Superior temporal gyrus (tissue), 1 donor: ENCODE measurements at regions not wholly inside any gene's neighbourhood (a gene's known extent, or its start where the extent isn't known, plus 50 kb on each side); places are given as distances from the start of the nearest gene placed in this dataset.

ENCODE experiments used
- DNase-seq: peaks from one replicate; pipeline ENCODE4 v3.0.0-alpha.2; 2016; ENCODE audit errors: extremely low spot score

DNA sequence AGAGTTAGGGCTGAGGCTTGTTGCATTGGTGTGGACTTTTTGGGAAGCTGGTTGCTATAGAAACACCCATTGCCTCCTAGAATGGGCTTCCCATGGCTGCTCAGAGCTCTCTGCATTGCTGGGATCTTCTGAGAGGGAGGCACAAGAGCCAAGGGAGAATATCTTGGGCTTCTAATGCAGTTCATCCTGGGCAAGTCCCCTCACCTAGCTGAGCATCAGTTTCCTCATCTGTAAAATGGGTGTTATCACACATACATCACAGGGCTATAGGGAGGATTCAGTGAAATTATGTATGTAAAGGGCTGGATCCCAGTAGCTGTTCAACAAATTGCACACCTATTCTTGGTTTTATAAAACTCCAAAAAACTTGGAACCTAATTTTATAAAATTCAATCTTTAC, 106.1 kb upstream of the ALDH1B1 start:
- no peak for DNase-seq

DNA sequence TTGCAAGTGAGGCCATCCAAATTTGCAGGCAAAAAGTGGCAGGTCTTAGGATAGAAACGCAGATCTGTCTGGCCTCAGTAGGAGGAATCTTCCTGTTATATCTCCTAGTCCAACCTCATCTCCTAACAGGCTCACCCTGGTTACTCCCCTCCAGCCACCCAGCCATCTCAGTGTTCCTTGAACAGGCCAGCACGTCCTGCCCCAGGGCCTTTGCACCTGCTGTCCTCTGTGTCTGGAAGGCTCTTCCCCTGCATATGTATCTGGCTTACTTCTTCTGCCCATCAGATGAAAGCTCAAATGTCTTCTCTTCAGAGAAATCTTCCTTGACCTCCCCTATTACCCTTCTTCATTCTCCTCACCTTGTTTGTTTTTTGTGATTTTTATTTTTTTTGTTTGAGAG, 107.3 kb upstream of the ALDH1B1 start:
- no peak for DNase-seq

DNA sequence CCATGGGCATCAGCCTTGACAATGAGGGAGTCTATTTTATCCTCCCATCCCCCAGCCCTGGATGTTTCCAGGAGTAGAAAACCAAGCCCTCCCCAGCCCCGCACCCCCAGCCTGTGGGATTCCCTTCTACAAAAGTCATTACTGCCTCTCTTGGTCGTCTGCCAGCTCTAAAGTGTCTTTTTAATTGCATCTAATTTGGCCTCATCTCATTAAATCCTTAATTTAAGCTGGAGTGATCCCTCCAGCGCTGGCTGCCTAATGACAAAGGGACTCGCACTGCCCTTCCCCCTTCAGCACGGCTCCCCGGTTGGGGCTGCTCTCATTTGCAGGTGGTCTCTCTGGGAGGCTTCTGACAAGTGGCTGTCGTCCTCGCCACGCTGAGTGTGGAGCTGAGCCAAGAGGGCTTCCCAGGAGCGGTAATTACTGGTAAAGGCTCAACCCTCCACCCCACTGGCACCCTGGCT, 107.9 kb upstream of the ALDH1B1 start:
- no peak for DNase-seq

DNA sequence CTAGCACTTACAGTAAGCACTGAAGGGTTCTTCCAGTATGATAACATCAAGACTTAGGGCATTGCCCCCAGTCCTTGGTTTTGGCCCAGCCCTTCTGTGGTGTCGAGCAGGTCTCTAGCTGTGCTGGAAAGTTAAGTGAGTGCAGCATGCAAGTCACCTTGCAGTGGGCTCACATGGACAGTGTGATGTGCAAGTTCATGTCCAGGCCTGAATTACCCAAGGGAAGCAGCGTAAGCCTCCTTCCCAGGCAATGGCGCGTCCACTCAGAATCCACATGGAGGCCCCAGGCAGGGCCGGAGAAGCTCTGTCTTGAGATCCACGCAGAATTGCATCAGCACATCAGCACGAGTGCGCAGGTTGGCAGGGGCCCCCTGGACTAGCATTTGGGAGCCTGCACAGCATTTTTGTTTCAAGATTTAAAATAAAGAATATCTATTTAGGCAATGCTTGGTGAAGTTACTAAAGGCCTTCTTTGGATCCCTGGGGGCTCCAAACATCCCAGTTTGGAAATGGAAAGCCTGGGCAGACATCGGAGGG, 108.4 kb upstream of the ALDH1B1 start:
- no peak for DNase-seq

DNA sequence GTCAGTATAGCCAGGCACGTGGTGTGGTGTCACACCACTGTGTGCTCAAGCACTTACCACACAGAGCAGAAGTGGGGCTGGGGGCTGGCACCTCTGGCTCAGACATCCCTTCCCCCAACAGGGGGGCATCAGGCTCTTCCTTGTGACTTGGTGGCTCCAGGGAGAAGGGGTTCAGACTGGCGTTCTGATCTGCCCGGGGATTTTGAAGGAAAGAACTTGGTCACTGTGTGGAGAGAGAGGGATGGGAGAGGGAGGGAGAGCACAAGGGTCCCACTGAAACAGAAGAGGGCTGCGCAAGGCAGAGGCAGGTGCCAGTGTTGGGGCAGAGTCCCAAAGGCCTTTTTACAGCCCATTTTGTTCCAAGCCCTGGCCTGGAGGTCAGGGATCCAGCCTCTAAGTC, 109.7 kb upstream of the ALDH1B1 start:
- DNase-seq: no peak

DNA sequence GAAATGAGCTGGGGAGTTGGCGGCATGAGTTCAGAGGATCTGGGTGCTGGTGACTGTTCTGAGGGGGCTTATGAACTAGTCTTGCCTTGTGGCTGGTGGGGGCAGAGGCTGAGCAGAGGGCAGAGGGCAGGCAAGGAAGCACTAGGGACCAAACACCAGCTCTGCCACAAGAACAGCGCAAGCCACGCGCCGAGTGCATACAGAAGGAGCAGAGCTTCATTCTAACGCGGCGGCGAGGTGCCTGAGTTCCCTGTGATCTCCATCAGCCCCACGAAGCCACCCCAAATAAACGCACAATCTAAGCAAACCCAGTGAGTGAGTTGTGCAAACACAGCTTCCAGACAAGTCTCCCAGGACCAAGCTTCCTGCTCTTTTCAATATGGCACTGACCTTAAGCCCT, 110.6 kb upstream of the ALDH1B1 start:
- no peak for DNase-seq

DNA sequence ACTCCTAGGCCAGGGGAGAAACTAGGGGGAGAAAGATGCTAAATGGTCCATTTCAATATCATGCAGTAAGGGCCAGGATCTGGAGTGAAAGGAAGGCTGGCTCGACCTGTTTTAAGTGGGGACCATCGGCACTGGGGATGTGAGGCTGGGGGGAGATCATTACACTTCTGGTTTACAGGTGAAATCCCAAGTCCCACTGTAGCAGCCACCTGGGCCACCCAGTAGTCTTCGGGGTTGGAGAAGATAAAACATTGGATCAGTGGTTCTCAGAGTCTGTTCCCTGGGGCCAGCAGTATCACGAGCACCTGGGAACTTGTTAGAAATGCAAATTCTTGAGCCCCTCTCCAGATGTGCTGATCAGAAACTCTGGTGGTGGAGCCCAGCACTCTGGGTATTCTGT, 111.3 kb upstream of the ALDH1B1 start:
- no peak for DNase-seq

DNA sequence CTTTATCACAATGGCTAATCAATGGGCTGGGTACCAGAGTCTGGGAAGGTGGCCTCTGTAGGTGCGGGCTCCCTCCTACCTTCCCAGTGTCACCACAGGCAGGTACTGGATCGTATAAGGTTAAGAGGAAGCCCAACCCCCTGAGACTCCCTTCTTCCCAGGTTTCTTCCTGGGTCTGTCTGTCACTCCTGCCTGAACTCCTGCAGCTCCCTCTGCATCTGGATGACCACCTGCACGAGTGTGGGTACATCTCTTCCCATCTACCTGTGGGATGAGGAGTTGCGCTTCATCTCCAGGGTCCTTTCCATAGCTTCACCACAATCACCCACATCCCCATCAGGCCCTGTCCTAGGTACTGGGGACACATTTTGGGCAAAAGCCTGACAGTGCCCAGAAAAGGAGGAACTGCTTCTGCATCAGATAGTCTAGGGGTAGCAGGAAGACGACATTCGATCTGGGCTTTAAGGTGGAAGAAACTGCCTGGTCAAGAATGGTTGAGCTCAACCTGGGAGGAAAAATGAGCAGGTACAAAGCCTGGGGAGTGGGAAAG, 112.2 kb upstream of the ALDH1B1 start:
- no peak for DNase-seq

DNA sequence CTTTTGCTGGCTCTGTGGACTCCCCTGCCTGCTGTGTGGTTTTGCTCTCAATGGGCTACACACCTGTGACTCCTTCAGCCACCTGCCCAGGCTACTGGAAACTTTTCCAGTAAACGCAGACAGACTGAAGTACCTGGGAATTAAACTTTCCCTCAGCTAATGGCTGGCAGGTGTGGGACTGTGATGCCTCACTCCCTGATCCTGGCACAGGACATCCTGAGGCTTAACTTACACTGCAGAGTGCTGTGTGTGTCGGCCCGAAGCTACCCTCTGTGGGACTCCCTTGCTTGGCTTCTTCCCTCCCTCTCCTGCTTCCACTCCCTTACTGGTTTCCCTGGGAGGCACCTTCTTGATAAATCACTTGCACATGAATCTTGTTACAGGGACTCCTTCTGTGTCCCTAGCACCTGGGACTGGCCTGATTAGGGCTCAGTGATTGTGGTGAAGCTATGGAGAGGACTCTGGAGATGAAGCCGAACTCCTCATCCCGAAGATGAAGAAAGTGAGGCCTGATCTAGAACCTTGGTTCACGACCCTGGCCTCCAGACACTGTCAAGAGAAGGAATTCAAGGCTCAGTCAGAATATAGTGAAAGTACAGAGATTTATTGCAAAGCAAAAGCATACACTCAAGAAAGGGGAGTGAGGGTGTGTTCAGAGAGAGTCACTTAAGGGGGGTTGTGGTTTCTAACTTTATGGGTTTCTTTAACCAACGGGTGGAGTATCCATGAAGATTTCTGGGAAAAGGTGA, 113.4 kb upstream of the ALDH1B1 start:
- no peak for DNase-seq

DNA sequence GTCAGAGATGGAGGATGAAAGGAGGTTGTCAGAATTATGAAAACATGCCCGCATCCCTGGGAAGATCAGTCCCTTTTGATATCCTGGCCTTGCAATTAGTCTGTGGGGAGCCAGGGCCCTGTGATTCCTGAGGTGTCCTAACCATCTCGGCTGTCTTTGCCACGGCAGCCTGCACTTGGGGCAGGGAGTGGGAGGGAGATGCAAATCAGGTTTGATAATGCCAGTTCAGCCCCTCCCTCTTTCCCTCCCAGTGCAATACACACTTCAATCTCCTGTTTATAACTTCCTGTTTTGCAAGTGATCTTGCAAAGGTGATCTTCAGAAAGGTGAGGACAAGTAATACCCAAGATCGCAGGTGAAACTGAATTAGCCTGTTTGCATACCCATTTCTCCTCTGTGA, 114.0 kb upstream of the ALDH1B1 start:
- no peak for DNase-seq

DNA sequence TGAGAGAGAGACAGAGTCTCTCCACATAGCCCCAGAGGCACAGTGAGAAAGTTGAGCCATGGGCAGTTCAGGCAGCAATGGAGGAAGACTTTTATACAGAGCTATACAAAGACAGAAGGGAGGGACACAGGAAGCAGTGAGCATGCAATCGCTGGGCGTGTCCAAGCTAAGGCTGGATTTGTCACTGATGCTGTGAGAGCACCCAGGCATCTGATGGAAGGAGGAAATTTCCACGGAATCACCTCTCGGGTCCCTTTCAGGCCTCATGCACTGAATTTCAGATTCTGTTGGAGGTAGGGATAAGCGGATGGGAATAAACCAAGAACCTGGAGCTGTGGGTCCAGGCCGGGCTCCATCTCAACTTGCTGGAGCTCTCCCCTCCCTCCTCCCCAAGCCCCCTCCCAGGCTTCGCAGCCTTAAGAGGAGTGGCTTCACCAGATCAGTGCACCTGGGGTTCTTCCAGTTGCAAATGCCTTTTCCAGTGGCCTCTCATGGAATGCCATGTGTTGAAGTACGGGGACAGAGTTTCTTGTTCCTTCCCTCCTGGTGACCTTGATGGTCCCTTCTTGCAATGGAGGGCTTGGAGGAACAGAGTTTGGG, 114.8 kb upstream of the ALDH1B1 start:
- no peak for DNase-seq

DNA sequence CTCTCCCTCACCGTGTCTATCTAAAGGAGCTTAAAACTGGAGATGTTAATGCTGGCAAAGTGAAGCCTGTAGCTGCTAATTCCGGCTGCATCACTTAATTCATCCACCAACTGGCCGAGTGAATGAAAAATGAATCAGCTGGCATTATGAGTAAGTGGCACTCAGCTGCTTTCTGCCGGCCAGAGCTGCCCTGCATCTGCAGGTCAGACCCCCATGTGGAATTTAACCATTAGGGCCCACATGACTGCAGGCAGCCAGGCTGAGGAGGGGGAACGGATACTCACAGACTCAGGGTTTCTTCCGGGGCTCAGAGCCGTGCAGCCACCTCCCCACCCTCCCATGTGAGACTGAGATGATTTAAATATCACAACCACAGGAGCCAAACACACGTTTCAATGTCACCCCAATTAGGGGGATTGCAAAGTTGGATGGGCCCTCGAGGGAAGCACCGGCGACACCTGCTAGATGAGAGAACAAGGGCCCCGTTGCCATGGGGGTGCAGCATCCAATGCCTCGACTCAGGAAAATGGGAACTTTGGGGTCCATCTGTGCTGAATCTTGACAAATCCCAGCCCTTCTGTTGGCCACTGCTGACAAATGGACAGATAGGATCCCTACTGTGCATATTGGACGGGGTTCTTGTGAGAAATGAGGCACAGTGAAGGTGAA, 115.6 kb upstream of the ALDH1B1 start:
- no peak for DNase-seq

DNA sequence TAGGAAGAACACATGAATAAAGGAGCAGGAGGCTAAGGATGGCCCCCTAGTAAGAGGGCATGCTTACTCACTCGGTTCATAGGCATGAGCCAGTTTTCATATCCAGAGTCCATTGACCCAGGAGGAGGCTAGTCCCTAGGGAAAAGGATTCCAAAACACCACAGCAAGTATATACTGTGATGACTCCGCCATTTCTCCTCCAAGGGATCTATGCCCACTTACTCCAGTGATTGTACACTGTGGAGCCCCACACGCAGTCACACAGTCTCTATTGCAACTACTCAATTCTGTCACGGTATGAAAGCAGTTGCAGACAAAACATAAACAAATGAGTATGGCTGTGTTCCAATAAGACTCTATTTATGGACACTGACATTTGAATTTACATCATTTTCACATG, 117.7 kb upstream of the ALDH1B1 start:
- no peak for DNase-seq

DNA sequence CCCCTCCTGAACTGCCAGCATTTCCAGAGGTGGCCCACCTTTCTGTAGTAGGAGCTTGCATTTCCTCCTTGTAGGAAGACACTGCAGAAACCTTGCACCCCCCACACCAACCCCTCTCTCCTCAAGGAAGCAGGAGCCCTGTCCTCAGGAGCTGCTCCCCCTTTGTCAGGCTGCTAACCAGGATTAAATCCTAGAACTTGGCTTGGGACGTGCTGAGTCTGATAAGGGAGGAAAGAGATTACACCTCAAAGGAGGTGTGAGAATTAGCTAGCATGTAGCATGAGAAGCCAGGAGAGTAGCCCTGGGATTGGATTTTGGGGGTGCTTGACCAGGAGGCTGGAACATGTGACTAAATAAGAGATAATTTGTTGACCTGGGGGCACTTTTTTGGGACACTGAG, 119.8 kb upstream of the ALDH1B1 start:
- DNase-seq: no peak

DNA sequence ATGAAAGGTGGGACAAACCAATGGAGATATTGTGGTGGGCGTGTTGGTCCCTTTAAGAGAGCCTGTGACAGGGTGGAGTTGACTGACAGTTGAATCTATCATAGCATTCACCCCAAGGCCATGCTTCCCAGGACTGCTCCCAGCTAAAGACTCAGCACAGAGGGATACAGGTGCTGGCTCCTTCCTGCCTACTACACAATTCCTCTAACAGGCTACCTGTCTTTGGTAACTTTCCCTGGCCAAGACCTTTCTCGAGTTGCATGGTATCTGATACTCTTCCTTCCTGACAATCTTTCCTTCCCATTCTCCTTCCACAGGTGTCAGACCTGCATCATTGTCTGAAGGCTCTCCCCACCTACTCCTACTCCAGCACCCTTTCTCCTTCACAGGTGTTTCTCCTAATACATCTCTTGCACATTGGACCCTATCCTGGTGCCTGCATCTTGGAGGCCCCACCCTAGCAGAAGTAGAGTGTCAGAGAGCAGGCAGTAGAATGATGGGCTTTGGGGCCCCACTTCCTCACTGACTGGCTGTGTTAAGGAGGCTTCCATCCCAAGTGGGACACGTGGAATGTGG, 120.7 kb upstream of the ALDH1B1 start:
- DNase-seq: no peak

DNA sequence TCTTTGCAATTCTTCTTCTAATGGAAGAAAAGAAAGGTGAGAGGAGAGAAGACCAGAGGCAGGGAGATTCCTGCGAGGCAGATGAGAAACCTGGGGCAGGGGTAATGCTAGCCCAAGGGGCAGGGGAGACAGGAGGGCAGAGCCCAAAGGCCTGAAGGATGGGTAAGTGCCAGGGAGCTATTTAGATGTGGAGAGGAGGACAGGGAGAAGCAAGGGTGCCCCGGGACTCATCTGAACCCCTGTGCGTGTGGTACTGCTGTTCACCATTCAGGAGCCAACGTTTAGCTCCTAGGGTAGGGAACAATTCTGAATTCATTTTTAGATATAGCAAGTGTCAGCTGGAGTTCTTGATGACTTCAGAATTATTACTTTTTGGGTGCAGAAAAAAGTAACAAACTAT, 122.7 kb upstream of the ALDH1B1 start:
- no peak for DNase-seq

DNA sequence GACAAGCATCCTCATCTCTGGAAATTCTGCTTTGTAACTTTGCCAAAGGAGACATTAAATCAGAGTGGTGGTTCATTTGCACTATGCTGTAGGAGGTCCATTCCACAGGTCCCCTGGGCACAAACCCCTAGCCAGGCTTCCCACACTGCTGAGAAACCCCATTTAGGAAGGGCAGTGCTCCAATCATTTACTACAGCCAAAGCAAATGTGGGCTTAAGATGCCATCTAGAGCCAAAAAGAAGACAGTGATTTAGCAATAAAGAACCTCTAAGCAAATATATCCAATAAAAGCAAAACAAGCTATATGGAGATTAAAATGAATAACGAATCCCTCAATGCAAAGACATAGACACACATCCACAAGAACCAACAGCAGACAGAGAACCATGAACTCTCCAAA, 129.0 kb upstream of the ALDH1B1 start:
- DNase-seq: no peak

DNA sequence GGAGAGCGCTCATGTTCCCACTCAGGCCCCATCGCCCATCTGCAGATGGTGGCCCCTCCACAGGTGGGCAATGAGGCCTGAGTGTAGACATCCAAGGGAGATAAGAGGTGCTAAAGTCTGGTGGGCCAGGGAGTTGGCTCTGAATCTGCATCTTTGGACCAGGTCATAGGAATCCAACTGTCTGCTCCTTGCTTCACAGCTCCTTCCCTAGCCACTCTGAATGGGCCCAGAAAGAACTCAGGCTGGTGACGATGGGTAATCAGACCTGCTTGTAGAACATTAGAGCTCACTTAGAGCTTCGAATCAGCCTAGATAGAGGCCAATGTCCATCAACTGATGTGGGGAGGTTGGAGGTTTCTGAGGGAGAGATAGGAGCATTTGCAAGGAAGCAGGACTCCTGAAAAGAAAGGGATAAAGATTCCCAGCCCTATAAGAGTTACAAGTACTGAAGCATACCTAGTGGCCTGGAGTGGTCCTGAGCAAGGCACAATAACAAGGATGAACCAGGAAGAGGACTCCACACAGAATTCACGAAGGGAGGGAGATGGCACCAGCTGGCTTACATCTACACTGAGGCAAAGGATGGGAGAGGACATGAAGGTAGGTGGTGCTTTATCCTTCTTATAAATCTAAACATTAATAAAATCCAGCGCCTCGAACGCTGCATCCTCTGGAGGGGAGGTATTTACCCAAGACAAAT, 132.8 kb upstream of the ALDH1B1 start:
- no peak for DNase-seq

DNA sequence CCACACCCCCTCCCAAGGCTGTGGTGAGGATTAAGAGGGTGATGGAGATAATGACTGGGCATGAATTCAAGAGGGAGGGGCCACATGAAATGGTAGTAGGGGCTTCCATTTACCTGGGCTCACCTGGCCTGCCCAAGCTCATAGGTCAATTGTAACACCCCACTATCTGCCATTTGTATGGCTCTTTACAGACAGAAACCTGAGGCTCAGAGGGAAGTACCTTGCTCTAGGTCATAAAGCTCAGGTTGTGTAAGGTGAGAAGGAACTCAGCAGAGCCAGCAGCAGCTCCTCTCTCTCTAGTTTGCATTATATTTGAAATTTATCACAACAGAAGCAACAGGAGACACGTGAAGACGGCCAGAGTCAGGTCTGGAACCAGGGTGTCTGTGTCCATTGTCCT, 133.4 kb upstream of the ALDH1B1 start:
- DNase-seq: no peak

DNA sequence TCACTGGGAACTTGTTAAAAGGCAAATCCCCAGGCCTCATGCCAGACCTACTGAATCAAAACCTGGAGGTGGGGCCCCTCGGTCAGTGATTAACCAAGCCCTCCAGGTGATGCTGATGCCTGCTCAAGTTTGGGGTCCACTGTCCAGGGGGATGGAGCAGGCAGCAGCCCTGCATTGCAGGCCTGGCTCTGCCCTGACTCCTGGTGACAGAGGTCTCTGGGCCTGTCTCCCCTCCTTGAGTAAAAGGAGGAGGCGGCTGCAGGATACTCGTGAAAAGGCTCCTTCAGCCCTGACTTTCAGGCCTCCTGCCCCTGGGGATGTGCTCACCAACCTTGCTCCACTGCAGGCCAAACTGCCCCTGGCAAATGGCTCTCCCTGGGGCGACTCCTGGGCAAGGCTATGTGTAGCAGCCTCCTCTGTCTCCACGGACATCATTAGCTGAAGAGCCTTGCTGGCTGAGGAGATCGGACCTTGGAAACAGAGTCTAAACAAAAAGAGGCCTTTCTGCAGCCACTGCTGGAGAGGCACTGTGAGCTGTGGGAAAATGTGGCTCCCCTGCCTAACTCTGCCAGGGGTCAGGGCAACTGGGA, 134.8 kb upstream of the ALDH1B1 start:
- no peak for DNase-seq

DNA sequence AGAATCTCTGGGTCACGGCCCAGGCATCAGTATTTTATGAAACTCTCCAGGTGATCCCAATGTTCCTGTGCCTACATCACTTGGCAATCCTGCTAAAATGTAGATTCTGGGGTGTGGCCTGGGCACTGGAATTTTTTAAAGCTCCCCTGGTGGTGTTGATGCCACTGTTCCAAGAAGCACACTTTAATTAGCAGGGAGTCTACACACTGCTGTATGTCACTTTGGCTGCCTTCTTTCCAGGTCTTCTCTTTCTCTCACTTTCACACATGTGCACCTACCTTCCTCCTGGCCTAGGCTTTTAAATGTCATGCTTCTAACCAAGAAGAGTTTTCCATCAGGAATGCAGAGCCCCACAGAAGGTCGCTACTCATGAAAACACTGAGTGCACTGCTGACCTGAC, 136.0 kb upstream of the ALDH1B1 start:
- no peak for DNase-seq
